Parathyroid adenoma (tissue), 2 donors: ENCODE measurements at regions not wholly inside any gene's neighbourhood (a gene's known extent, or its start where the extent isn't known, plus 50 kb on each side); places are given as distances from the start of the nearest gene placed in this dataset.
"Not testable (repeated sequence)": the region's sequence is repeated elsewhere in the genome, so short reads cannot be mapped to it uniquely, and the experiment has no call there.

Experiments used
- H2AFZ ChIP-seq: fragments of 300-600 bp; sonication (generic); one replicate; pipeline ENCODE4 v1.7.0; 2017; ENCODE audit warnings: antibody characterized with exemption, mild to moderate bottlenecking
- H3K27ac ChIP-seq: fragments of 300-600 bp; sonication (generic); one replicate; pipeline ENCODE4 v1.7.0; 2017
- H3K27me3 ChIP-seq: fragments of 300-600 bp; sonication (generic); one replicate; pipeline ENCODE4 v1.7.0; 2017; ENCODE audit warnings: low read length; ENCODE audit not compliant: control insufficient read depth, insufficient read depth
- H3K36me3 ChIP-seq: fragments of 300-600 bp; sonication (generic); one replicate; pipeline ENCODE4 v1.7.0; 2017; ENCODE audit warnings: low read length; ENCODE audit not compliant: control insufficient read depth, insufficient read depth
- H3K4me1 ChIP-seq: fragments of 300-600 bp; sonication (generic); one replicate; pipeline ENCODE4 v1.7.0; 2017; ENCODE audit warnings: control low read depth
- H3K4me2 ChIP-seq: fragments of 300-600 bp; sonication (generic); one replicate; pipeline ENCODE4 v1.7.0; 2017; ENCODE audit warnings: low read length
- H3K4me3 ChIP-seq: fragments of 300-600 bp; sonication (generic); one replicate; pipeline ENCODE4 v1.7.0; 2017; ENCODE audit warnings: low read depth, low read length
- H3K79me2 ChIP-seq: fragments of 300-600 bp; sonication (generic); one replicate; pipeline ENCODE4 v1.7.0; 2017; ENCODE audit warnings: control low read depth
- H3K9ac ChIP-seq: fragments of 300-600 bp; sonication (generic); one replicate; pipeline ENCODE4 v1.7.0; 2017; ENCODE audit warnings: mild to moderate bottlenecking
- H3K9me3 ChIP-seq: fragments of 300-600 bp; sonication (generic); one replicate; pipeline ENCODE4 v1.7.0; 2017; ENCODE audit warnings: low read length; ENCODE audit not compliant: control insufficient read depth
- CTCF ChIP-seq: fragments of 300-600 bp; sonication (generic); IDR thresholded peaks from one replicate; pipeline ENCODE4 v1.7.0; 2017; ENCODE audit warnings: antibody characterized with exemption, mild to moderate bottlenecking
- donor health status: primary hyperparathyroidism.

- H2AFZ ChIP-seq, result no peak overlapping the region
- TF ChIP-seq CTCF, result no peak
- no peak overlapping the region for H3K9ac ChIP-seq
- no peaks in the 10 kb centered on the region for H3K36me3 ChIP-seq
- H3K27ac ChIP-seq, result no peak overlapping the region
- H3K4me3 ChIP-seq, result no peak overlapping the region
- no peaks in the 10 kb centered on the region for H3K79me2 ChIP-seq
- H3K9me3 ChIP-seq, result no peaks in the 10 kb centered on the region
- no peak overlapping the region for H3K4me2 ChIP-seq
- no peaks in the 10 kb centered on the region for H3K4me1 ChIP-seq
- H3K27me3 ChIP-seq, result no peaks in the 10 kb centered on the region
These were observed 1271.2 kb upstream of the ADGRL2 start for GRCh38 chr1:80529546-80529945.

- H3K36me3 ChIP-seq, result no peaks in the 10 kb centered on the region
- no peaks in the 10 kb centered on the region for H3K9me3 ChIP-seq
- H3K27ac ChIP-seq, result no peak overlapping the region
- no peaks in the 10 kb centered on the region for H3K4me1 ChIP-seq
- no peak overlapping the region for H3K4me3 ChIP-seq
- H3K79me2 ChIP-seq, result no peaks in the 10 kb centered on the region
- no peak overlapping the region for H3K4me2 ChIP-seq
- no peak for TF ChIP-seq CTCF
- H3K27me3 ChIP-seq, result no peaks in the 10 kb centered on the region
- H3K9ac ChIP-seq, result no peak overlapping the region
- H2AFZ ChIP-seq, result no peak overlapping the region
These were observed 1276.9 kb upstream of the ADGRL2 start for GRCh38 chr1:80523861-80524260.

- H3K4me2 ChIP-seq, H3K9me3 ChIP-seq, H2AFZ ChIP-seq, H3K4me1 ChIP-seq, H3K36me3 ChIP-seq, H3K27me3 ChIP-seq, H3K9ac ChIP-seq, H3K79me2 ChIP-seq, H3K4me3 ChIP-seq, H3K27ac ChIP-seq: not testable (repeated sequence)
These were observed 1277.7 kb upstream of the ADGRL2 start for GRCh38 chr1:80523071-80523470.

GRCh38 chr1:80520949-80521348 lies 1279.8 kb upstream of the ADGRL2 start:
- H3K9ac ChIP-seq, result no peak overlapping the region
- H3K9me3 ChIP-seq, result no peaks in the 10 kb centered on the region
- no peak overlapping the region for H3K4me2 ChIP-seq
- no peak overlapping the region for H3K4me3 ChIP-seq
- no peaks in the 10 kb centered on the region for H3K27me3 ChIP-seq
- no peak overlapping the region for H3K27ac ChIP-seq
- H2AFZ ChIP-seq, result no peak overlapping the region
- H3K36me3 ChIP-seq, result no peaks in the 10 kb centered on the region
- no peaks in the 10 kb centered on the region for H3K4me1 ChIP-seq
- H3K79me2 ChIP-seq, result no peaks in the 10 kb centered on the region
- no peak for TF ChIP-seq CTCF

- no peaks in the 10 kb centered on the region for H3K36me3 ChIP-seq
- H2AFZ ChIP-seq, result no peak overlapping the region
- no peak overlapping the region for H3K4me2 ChIP-seq
- H3K4me1 ChIP-seq, result no peaks in the 10 kb centered on the region
- TF ChIP-seq CTCF, result no peak
- H3K9me3 ChIP-seq, result no peaks in the 10 kb centered on the region
- H3K79me2 ChIP-seq, result no peaks in the 10 kb centered on the region
- H3K27ac ChIP-seq, result no peak overlapping the region
- no peak overlapping the region for H3K9ac ChIP-seq
- H3K4me3 ChIP-seq, result no peak overlapping the region
- no peaks in the 10 kb centered on the region for H3K27me3 ChIP-seq
These were observed 1283.7 kb upstream of the ADGRL2 start for GRCh38 chr1:80517062-80517461.
